ENCODE measurements at regions not wholly inside any gene's neighbourhood (a gene's known extent, or its start where the extent isn't known, plus 50 kb on each side); places are given as distances from the start of the nearest gene placed in this dataset.

GRCh38 chr10:3554121-3554522 lies 230.9 kb downstream of the KLF6 start:
- ATAC-seq = no peak

GRCh38 chr10:3552281-3552680 lies 232.7 kb downstream of the KLF6 start:
- ATAC-seq = no peak
- TF ChIP-seq SNAI2 (CRISPR knock-in tag; IDR thresholded peaks at IDR 0.05) = no peak
- TF ChIP-seq TSHZ2 (CRISPR knock-in tag; IDR thresholded peaks at IDR 0.05) = no peak
- TF ChIP-seq ZFP30 (CRISPR knock-in tag; IDR thresholded peaks at IDR 0.05) = no peak
- TF ChIP-seq CSRNP3 (CRISPR knock-in tag; IDR thresholded peaks at IDR 0.05) = no peak
- no peak for TF ChIP-seq CREB5 (CRISPR knock-in tag; IDR thresholded peaks at IDR 0.05; ENCODE audit: low read depth)
- no peak for TF ChIP-seq ARNTL (CRISPR knock-in tag; IDR thresholded peaks at IDR 0.05; ENCODE audit: borderline replicate concordance, low read depth)
- TF ChIP-seq CSDC2 (CRISPR knock-in tag; IDR thresholded peaks at IDR 0.05) = no peak
- no peak for TF ChIP-seq ZFP3 (CRISPR knock-in tag; IDR thresholded peaks at IDR 0.05)
- no peak for TF ChIP-seq TOX (CRISPR knock-in tag; IDR thresholded peaks at IDR 0.05; ENCODE audit: borderline replicate concordance)
- TF ChIP-seq TCF4 (CRISPR knock-in tag; IDR thresholded peaks at IDR 0.05; ENCODE audit: borderline replicate concordance) = no peak
- TF ChIP-seq ZC3H10 (CRISPR knock-in tag; IDR thresholded peaks at IDR 0.05) = no peak
- no peak for TF ChIP-seq OSR1 (CRISPR knock-in tag; IDR thresholded peaks at IDR 0.05)
- TF ChIP-seq ESRRG (CRISPR knock-in tag; IDR thresholded peaks at IDR 0.05) = no peak
- no peak for TF ChIP-seq BACH2 (CRISPR knock-in tag; IDR thresholded peaks at IDR 0.05; ENCODE audit: borderline replicate concordance)

More at GRCh38 chr10:3554121-3554522, 230.9 kb downstream of the KLF6 start:
- TF ChIP-seq ZC3H10 (CRISPR knock-in tag; IDR thresholded peaks at IDR 0.05) (no peak), RARB (CRISPR knock-in tag; IDR thresholded peaks at IDR 0.05) (no peak), TCF4 (CRISPR knock-in tag; IDR thresholded peaks at IDR 0.05; ENCODE audit: borderline replicate concordance) (no peak), POU6F1 (CRISPR knock-in tag; IDR thresholded peaks at IDR 0.05; ENCODE audit: borderline replicate concordance, low read depth) (no peak), ZFP3 (CRISPR knock-in tag; IDR thresholded peaks at IDR 0.05) (no peak), SNAI2 (CRISPR knock-in tag; IDR thresholded peaks at IDR 0.05) (no peak), PPARA (CRISPR knock-in tag; IDR thresholded peaks at IDR 0.05; ENCODE audit: borderline replicate concordance) (no peak), PATZ1 (CRISPR knock-in tag; IDR thresholded peaks at IDR 0.05; ENCODE audit: borderline replicate concordance) (no peak), ISL1 (CRISPR knock-in tag; IDR thresholded peaks at IDR 0.05) (no peak), ZFP30 (CRISPR knock-in tag; IDR thresholded peaks at IDR 0.05) (no peak), BACH2 (CRISPR knock-in tag; IDR thresholded peaks at IDR 0.05; ENCODE audit: borderline replicate concordance) (no peak), ARNTL (CRISPR knock-in tag; IDR thresholded peaks at IDR 0.05; ENCODE audit: borderline replicate concordance, low read depth) (no peak), ZNF565 (CRISPR knock-in tag; conservative IDR thresholded peaks at IDR 0.05; ENCODE audit: low read depth) (no peak)

- no peak for ATAC-seq
- TF ChIP-seq ZC3H10 (CRISPR knock-in tag; IDR thresholded peaks at IDR 0.05) (no peak), PATZ1 (CRISPR knock-in tag; IDR thresholded peaks at IDR 0.05; ENCODE audit: borderline replicate concordance) (no peak), ESRRG (CRISPR knock-in tag; IDR thresholded peaks at IDR 0.05) (no peak), GLIS3 (CRISPR knock-in tag; IDR thresholded peaks at IDR 0.05) (no peak), ZNF8 (CRISPR knock-in tag; IDR thresholded peaks at IDR 0.05) (no peak), TOX (CRISPR knock-in tag; IDR thresholded peaks at IDR 0.05; ENCODE audit: borderline replicate concordance) (no peak), ISL1 (CRISPR knock-in tag; IDR thresholded peaks at IDR 0.05) (no peak), ZFP3 (CRISPR knock-in tag; IDR thresholded peaks at IDR 0.05) (no peak), SNAI2 (CRISPR knock-in tag; IDR thresholded peaks at IDR 0.05) (no peak), RARB (CRISPR knock-in tag; IDR thresholded peaks at IDR 0.05) (no peak), CSRNP3 (CRISPR knock-in tag; IDR thresholded peaks at IDR 0.05) (no peak), ZFP30 (CRISPR knock-in tag; IDR thresholded peaks at IDR 0.05) (no peak), OSR1 (CRISPR knock-in tag; IDR thresholded peaks at IDR 0.05) (no peak), ARNTL (CRISPR knock-in tag; IDR thresholded peaks at IDR 0.05; ENCODE audit: borderline replicate concordance, low read depth) (no peak), BACH2 (CRISPR knock-in tag; IDR thresholded peaks at IDR 0.05; ENCODE audit: borderline replicate concordance) (no peak), CREB5 (CRISPR knock-in tag; IDR thresholded peaks at IDR 0.05; ENCODE audit: low read depth) (no peak)
These were observed 233.2 kb downstream of the KLF6 start for GRCh38 chr10:3551761-3552160.
